ENCODE measurements at regions not wholly inside any gene's neighbourhood (a gene's known extent, or its start where the extent isn't known, plus 50 kb on each side); places are given as distances from the start of the nearest gene placed in this dataset.

GRCh38 chr11:116605543-116606459 is 167.0 kb downstream of the BUD13 start (continued):
- TF ChIP-seq POGK (CRISPR knock-in tag; conservative IDR thresholded peaks at IDR 0.05) (peak; percentile 45; the same call in 1 of the 2 replicates), ADNP (CRISPR knock-in tag; IDR thresholded peaks at IDR 0.05) (no peak), TBL1XR1 (IDR thresholded peaks at IDR 0.05; ENCODE audit: borderline replicate concordance, low read length, partially characterized antibody) (no peak), ONECUT2 (CRISPR knock-in tag; IDR thresholded peaks at IDR 0.05) (peak; percentile 45; the same call in 1 of the 2 replicates), NR2F2 (IDR thresholded peaks at IDR 0.05; ENCODE audit: borderline replicate concordance, low read depth) (no peak), ZFP36L2 (CRISPR knock-in tag; IDR thresholded peaks at IDR 0.05) (peak; percentile 90; the same call in 1 of the 2 replicates), FOXP1 (IDR thresholded peaks at IDR 0.05) (no peak), FOXP1 (CRISPR knock-in tag; IDR thresholded peaks at IDR 0.05) (no peak), ZNF335 (CRISPR knock-in tag; IDR thresholded peaks at IDR 0.05) (peak; percentile 86; the same call in 1 of the 2 replicates), ISL2 (CRISPR knock-in tag; IDR thresholded peaks at IDR 0.05) (peak; percentile 61; the same call in 1 of the 2 replicates), KDM5A (IDR thresholded peaks at IDR 0.05; ENCODE audit: borderline replicate concordance, low read length) (no peak), ZNF589 (CRISPR knock-in tag; conservative IDR thresholded peaks at IDR 0.05) (0 out of 2 replicates have a peak, but pooled peaks have one; percentile 50), STAT5B (CRISPR knock-in tag; IDR thresholded peaks at IDR 0.05) (peak; percentile 82; the same call in 1 of the 2 replicates), SMAD9 (CRISPR knock-in tag; IDR thresholded peaks at IDR 0.05) (peak; percentile 96; the same call in 1 of the 2 replicates), RCOR2 (CRISPR knock-in tag; IDR thresholded peaks at IDR 0.05) (no peak), KLF6 (CRISPR knock-in tag; IDR thresholded peaks at IDR 0.05) (peak; percentile 84), ZNF598 (CRISPR knock-in tag; IDR thresholded peaks at IDR 0.05; ENCODE audit: borderline replicate concordance) (no peak), SAFB2 (CRISPR knock-in tag; IDR thresholded peaks at IDR 0.05; ENCODE audit: borderline replicate concordance, low read depth) (no peak), ZNF235 (CRISPR knock-in tag; IDR thresholded peaks at IDR 0.05; ENCODE audit: borderline replicate concordance) (no peak), ARID2 (CRISPR knock-in tag; IDR thresholded peaks at IDR 0.05; ENCODE audit: borderline replicate concordance) (no peak), SRSF4 (IDR thresholded peaks at IDR 0.05; ENCODE audit: low read depth, low read length, poor library complexity, severe bottlenecking) (no peak), KLF11 (CRISPR knock-in tag; IDR thresholded peaks at IDR 0.05) (peak; percentile 96), ELF3 (CRISPR knock-in tag; IDR thresholded peaks at IDR 0.05) (peak; percentile 77), ZKSCAN1 (IDR thresholded peaks at IDR 0.05; ENCODE audit: low read length) (no peak), HOMEZ (CRISPR knock-in tag; IDR thresholded peaks at IDR 0.05; ENCODE audit: low read depth) (no peak), ZBTB8A (CRISPR knock-in tag; IDR thresholded peaks at IDR 0.05; ENCODE audit: borderline replicate concordance, low read depth) (no peak), ZNF580 (CRISPR knock-in tag; IDR thresholded peaks at IDR 0.05; ENCODE audit: borderline replicate concordance, low read depth) (peak; percentile 92; the same call in 1 of the 2 replicates), THAP7 (CRISPR knock-in tag; IDR thresholded peaks at IDR 0.05) (no peak)

Data from HepG2 (cell line).